NCI-H2107 (cell line): ENCODE measurements at regions not wholly inside any gene's neighbourhood (a gene's known extent, or its start where the extent isn't known, plus 50 kb on each side); places are given as distances from the start of the nearest gene placed in this dataset.

Experiments
- DNase-seq: peaks from one replicate; lab custom pipeline; 2025; lab: John Stamatoyannopoulos, UW

GRCh38 chr4:132540268-132540667 lies 608.8 kb upstream of the PCDH10 start:
- no peak for DNase-seq

- peak; percentile 28 for DNase-seq
These were observed 608.3 kb upstream of the PCDH10 start for GRCh38 chr4:132540797-132541196.

- no peak for DNase-seq
These were observed 606.9 kb upstream of the PCDH10 start for GRCh38 chr4:132542228-132542627.

GRCh38 chr4:132548463-132548862 lies 600.6 kb upstream of the PCDH10 start:
- DNase-seq, result no peak

- DNase-seq, result no peak
These were observed 592.8 kb upstream of the PCDH10 start for GRCh38 chr4:132556316-132556715.

GRCh38 chr4:132557660-132558059 lies 591.4 kb upstream of the PCDH10 start:
- DNase-seq, result no peak

- no peak for DNase-seq
These were observed 584.2 kb upstream of the PCDH10 start for GRCh38 chr4:132564920-132565319.

- no peak for DNase-seq
These were observed 583.6 kb upstream of the PCDH10 start for GRCh38 chr4:132565542-132565941.

- no peak for DNase-seq
These were observed 576.9 kb upstream of the PCDH10 start for GRCh38 chr4:132572210-132572609.

GRCh38 chr4:132587626-132588025 lies 561.5 kb upstream of the PCDH10 start:
- no peak for DNase-seq

- no peak for DNase-seq
These were observed 556.8 kb upstream of the PCDH10 start for GRCh38 chr4:132592340-132592739.

- no peak for DNase-seq
These were observed 556.2 kb upstream of the PCDH10 start for GRCh38 chr4:132592850-132593249.

- DNase-seq, result no peak
These were observed 555.2 kb upstream of the PCDH10 start for GRCh38 chr4:132593717-132594400.

- no peak for DNase-seq
These were observed 552.9 kb upstream of the PCDH10 start for GRCh38 chr4:132596186-132596585.

GRCh38 chr4:132605551-132605950 lies 543.5 kb upstream of the PCDH10 start:
- no peak for DNase-seq

- DNase-seq, result no peak
These were observed 534.4 kb upstream of the PCDH10 start for GRCh38 chr4:132614682-132615081.

GRCh38 chr4:132619968-132620367 lies 529.1 kb upstream of the PCDH10 start:
- DNase-seq, result no peak

GRCh38 chr4:132642016-132642817 lies 506.9 kb upstream of the PCDH10 start:
- DNase-seq, result no peak

- no peak for DNase-seq
These were observed 502.9 kb upstream of the PCDH10 start for GRCh38 chr4:132646186-132646585.

GRCh38 chr4:132651196-132651595 lies 497.9 kb upstream of the PCDH10 start:
- no peak for DNase-seq

GRCh38 chr4:132660181-132660580 lies 488.9 kb upstream of the PCDH10 start:
- no peak for DNase-seq

GRCh38 chr4:132662456-132662855 lies 486.6 kb upstream of the PCDH10 start:
- no peak for DNase-seq

- DNase-seq, result no peak
These were observed 479.3 kb upstream of the PCDH10 start for GRCh38 chr4:132669786-132670185.

GRCh38 chr4:132670557-132670956 lies 478.5 kb upstream of the PCDH10 start:
- no peak for DNase-seq
